K562 (cell line): ENCODE measurements at regions not wholly inside any gene's neighbourhood (a gene's known extent, or its start where the extent isn't known, plus 50 kb on each side); places are given as distances from the start of the nearest gene placed in this dataset.
A peak's percentile ranks its signal among the peaks of the same experiment; 100 is the strongest.

ENCODE experiments used
- ATAC-seq: fragments of 200-7000 bp; cut with Tn5 transposase; 3 replicates; pipeline ENCODE4 v1.9.1; 2020; ENCODE audit warnings: moderate library complexity
- BruUV-seq: library from RNA; stranded (reverse); fragments of 400-500 nt; replicated peaks from 2 replicates; lab custom pipeline; 2021; lab: Mats Ljungman, UMichigan
- CTCF ChIA-PET: fragments of 300-600 bp; formaldehyde crosslinking; extraction: SDS; loops from one replicate; lab custom pipeline; 2021; ENCODE audit warnings: low intra/inter-chr PET ratio; lab: Yijun Ruan, JAX
- POLR2A ChIA-PET: fragments of 300-600, 350-650 bp; sonication (Branson Sonifier 250); formaldehyde crosslinking; extraction: SDS; loops from one replicate; lab custom pipeline; 2021; ENCODE audit warnings: antibody characterized with exemption, inconsistent platforms; lab: Yijun Ruan, JAX
- DNase-seq, 4 experiments: peaks; one replicate each; pipeline versions ENCODE4 v3.0.0 to v3.0.0-alpha.2; 2011 to 2018; ENCODE audit warnings: low spot score in 3 of 4, mixed read lengths in 3 of 4; ENCODE audit errors: extremely low read depth in 1 of 4
- FAIRE-seq: peaks from 2 replicates; lab custom pipeline; 2011; peaks lifted over from hg19 to GRCh38; lab: Jason Lieb, UNC
- H2AFZ ChIP-seq: 2 replicates; pipeline ENCODE4 v1.6.0; 2011; ENCODE audit warnings: low read depth, low read length, control low read depth, inconsistent platforms
- H3K27ac ChIP-seq: fragments of 200-600 bp; 3 replicates; pipeline ENCODE4 v1.8.0; 2011; ENCODE audit warnings: low read depth, mild to moderate bottlenecking, control low read depth, inconsistent platforms, low read length, moderate library complexity, mixed read lengths; ENCODE audit errors: extremely low read depth
- H3K27me3 ChIP-seq, 2 experiments: fragments of 300-600 bp in 1 of 2; 2 replicates in 1 of 2; 3 replicates in 1 of 2; pipeline versions ENCODE4 v1.6.0 to v1.8.0; 2011; ENCODE audit warnings: inconsistent platforms in 2 of 2, low read length in 2 of 2, mild to moderate bottlenecking in 1 of 2, mixed read lengths in 1 of 2, moderate library complexity in 1 of 2; ENCODE audit not compliant: control insufficient read depth in 2 of 2, insufficient read depth in 2 of 2
- H3K36me3 ChIP-seq: fragments of 300-600 bp; 3 replicates; pipeline ENCODE4 v1.8.0; 2011; ENCODE audit warnings: mild to moderate bottlenecking, low read length, inconsistent platforms; ENCODE audit not compliant: control insufficient read depth, insufficient read depth
- H3K4me1 ChIP-seq, 2 experiments: fragments of 200-600 bp in 1 of 2; replicated peaks in 1 of 2; 2 replicates in 1 of 2; 3 replicates in 1 of 2; pipeline versions ENCODE4 v1.5.1 to v1.8.0; 2011; ENCODE audit warnings: inconsistent platforms in 2 of 2, low read length in 2 of 2, mild to moderate bottlenecking in 1 of 2, mixed read lengths in 1 of 2, moderate library complexity in 1 of 2; ENCODE audit not compliant: control insufficient read depth in 2 of 2, insufficient read depth in 2 of 2
- H3K4me2 ChIP-seq: 2 replicates; pipeline ENCODE4 v1.6.1; 2011; ENCODE audit warnings: low read length, control low read depth, inconsistent platforms, mixed read lengths; ENCODE audit not compliant: insufficient read depth
- H3K4me3 ChIP-seq: fragments of 200-600 bp; sonication (generic), shearing (Covaris generic); 2 replicates; pipeline ENCODE4 v1.5.1; 2016; ENCODE audit warnings: control low read depth, inconsistent platforms
- H3K79me2 ChIP-seq: fragments of 200-600 bp; 3 replicates; pipeline ENCODE4 v1.8.0; 2011; ENCODE audit warnings: low read length, inconsistent platforms; ENCODE audit not compliant: control insufficient read depth, insufficient read depth
- H3K9ac ChIP-seq, 2 experiments: 2 replicates each; pipeline versions ENCODE4 v1.6.0 to v1.6.1; 2011; ENCODE audit warnings: low read depth in 2 of 2, low read length in 2 of 2, control low read depth in 1 of 2, inconsistent platforms in 1 of 2, mild to moderate bottlenecking in 1 of 2, mixed read lengths in 1 of 2; ENCODE audit not compliant: insufficient read depth in 1 of 2
- H3K9me1 ChIP-seq: one replicate; pipeline ENCODE4 v1.6.0; 2011; ENCODE audit warnings: inconsistent platforms, mild to moderate bottlenecking, low read length, moderate library complexity; ENCODE audit not compliant: control insufficient read depth, insufficient read depth
- H3K9me3 ChIP-seq: replicated peaks from 2 replicates; pipeline ENCODE4 v1.5.1; 2011; ENCODE audit warnings: low read depth, low read length, inconsistent platforms; ENCODE audit not compliant: control insufficient read depth, insufficient read depth
- H4K20me1 ChIP-seq: replicated peaks from 2 replicates; pipeline ENCODE4 v1.6.1; 2011; ENCODE audit warnings: low read length, inconsistent platforms, mixed read lengths; ENCODE audit not compliant: control insufficient read depth, insufficient read depth
- CBFA2T3 ChIP-seq: fragments of 450-650 bp; IDR thresholded peaks from 2 replicates; pipeline ENCODE4 v1.6.1; 2017
- CBX3 ChIP-seq, 2 experiments: IDR thresholded peaks; 1 replicate in 1 of 2; 2 replicates in 1 of 2; pipeline ENCODE4 v1.6.1; 2012; ENCODE audit warnings: inconsistent platforms in 2 of 2, low read length in 2 of 2, borderline replicate concordance in 1 of 2, control low read depth in 1 of 2
- CREM ChIP-seq: IDR thresholded peaks from 2 replicates; pipeline ENCODE4 v1.6.1; 2014; ENCODE audit warnings: antibody characterized with exemption, low read depth
- DPF2 ChIP-seq: fragments of 450-650 bp; IDR thresholded peaks from 2 replicates; pipeline ENCODE4 v1.6.1; 2016
- FIP1L1 ChIP-seq: fragments of 200-400 bp; formaldehyde crosslinking; IDR thresholded peaks from 2 replicates; pipeline ENCODE4 v1.6.1; 2018; ENCODE audit warnings: mild to moderate bottlenecking, low read depth, low read length; ENCODE audit not compliant: poor library complexity, severe bottlenecking
- FOXK2 ChIP-seq, 2 experiments: fragments of 450-650 bp; IDR thresholded peaks in 1 of 2; conservative IDR thresholded peaks in 1 of 2; 2 replicates each; pipeline ENCODE4 v1.6.1; 2016; ENCODE audit warnings: low read depth in 2 of 2, mild to moderate bottlenecking in 1 of 2
- KDM1A ChIP-seq, 2 experiments: fragments of 450-650 bp; IDR thresholded peaks; 2 replicates each; pipeline ENCODE4 v1.6.1; 2016; ENCODE audit warnings: mild to moderate bottlenecking in 2 of 2
- NCOR1 ChIP-seq: fragments of 450-650 bp; IDR thresholded peaks from 2 replicates; pipeline ENCODE4 v1.6.1; 2016; ENCODE audit warnings: mild to moderate bottlenecking, moderate library complexity
- NFE2 ChIP-seq: IDR thresholded peaks from 2 replicates; pipeline ENCODE4 v1.6.1; 2014; ENCODE audit warnings: antibody characterized with exemption, low read depth
- NFIC ChIP-seq: fragments of 450-650 bp; IDR thresholded peaks from 2 replicates; pipeline ENCODE4 v1.6.1; 2017; ENCODE audit warnings: mild to moderate bottlenecking, inconsistent platforms
- POLR2AphosphoS5 ChIP-seq: IDR thresholded peaks from 2 replicates; pipeline ENCODE4 v1.6.1; 2011; ENCODE audit warnings: mild to moderate bottlenecking, low read depth, low read length, moderate library complexity; ENCODE audit not compliant: control insufficient read depth, insufficient read depth
- STAT5A ChIP-seq: IDR thresholded peaks from 2 replicates; pipeline ENCODE4 v1.6.1; 2012; ENCODE audit warnings: low read length, inconsistent platforms, borderline replicate concordance
- ZNF766 ChIP-seq: fragments of 200-800 bp; sonication (Bioruptor generic); conservative IDR thresholded peaks from 2 replicates; pipeline ENCODE4 v1.6.1; 2016; ENCODE audit warnings: missing genetic modification characterization, missing compliant biosample characterization
- whole genome bisulfite sequencing: fragments of 100-300 bp; shearing (Covaris generic); methylation state at CpG from one replicate; pipeline ENCODE4 v1.1.6; 2016; ENCODE audit warnings: low coverage, mixed read lengths; ENCODE audit not compliant: insufficient coverage; ENCODE audit errors: missing lambda C conversion rate; 5-methylcytosine and 5-hydroxymethylcytosine counted together
- in situ Hi-C: fragments of 300-500 bp; cut with MboI; formaldehyde crosslinking; loops from 4 replicates; pipeline ENCODE4 v1.15.0; 2018; ENCODE audit warnings: inconsistent platforms, mixed read lengths
- intact Hi-C: fragments of 100-400 bp; cut with micrococcal nuclease; formaldehyde crosslinking; loops from 2 replicates; pipeline ENCODE4 v1.14.2; 2022
- TF ChIP-seq, protein P1 (sequence below), 2 experiments: IDR thresholded peaks; 2 replicates each; pipeline ENCODE4 v1.6.1; 2011; ENCODE audit warnings: borderline replicate concordance in 1 of 2, control low read depth in 1 of 2, low read depth in 1 of 2, low read length in 1 of 2, mild to moderate bottlenecking in 1 of 2, mixed read lengths in 1 of 2, moderate library complexity in 1 of 2; ENCODE audit not compliant: insufficient read depth in 1 of 2, insufficient read length in 1 of 2, poor library complexity in 1 of 2, severe bottlenecking in 1 of 2; ENCODE audit errors: extremely low read depth in 1 of 2
- TF ChIP-seq, protein P2 (sequence below): sonication (generic); IDR thresholded peaks from 2 replicates; pipeline ENCODE4 v1.6.1; 2016

- FAIRE-seq = peak; percentile 82
- BruUV-seq = no TSS peak
- 0 out of 2 replicates have a peak, but pooled peaks have one; percentile 30 for TF ChIP-seq NFE2
- TF ChIP-seq NFIC = peak; percentile 21; the same call in 1 of the 2 replicates
- TF ChIP-seq DPF2 = 0 out of 2 replicates have a peak, but pooled peaks have one; percentile 33
- TF ChIP-seq, protein P1, sequence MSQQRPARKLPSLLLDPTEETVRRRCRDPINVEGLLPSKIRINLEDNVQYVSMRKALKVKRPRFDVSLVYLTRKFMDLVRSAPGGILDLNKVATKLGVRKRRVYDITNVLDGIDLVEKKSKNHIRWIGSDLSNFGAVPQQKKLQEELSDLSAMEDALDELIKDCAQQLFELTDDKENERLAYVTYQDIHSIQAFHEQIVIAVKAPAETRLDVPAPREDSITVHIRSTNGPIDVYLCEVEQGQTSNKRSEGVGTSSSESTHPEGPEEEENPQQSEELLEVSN (IDR thresholded peaks at IDR 0.05; ENCODE audit: borderline replicate concordance in 1 of 2, extremely low read depth in 1 of 2, insufficient read depth in 1 of 2, insufficient read length in 1 of 2, low read depth in 1 of 2, low read length in 1 of 2, poor library complexity in 1 of 2, severe bottlenecking in 1 of 2) = peak in 1 of 2 experiments; percentile 56
- TF ChIP-seq, protein P2, sequence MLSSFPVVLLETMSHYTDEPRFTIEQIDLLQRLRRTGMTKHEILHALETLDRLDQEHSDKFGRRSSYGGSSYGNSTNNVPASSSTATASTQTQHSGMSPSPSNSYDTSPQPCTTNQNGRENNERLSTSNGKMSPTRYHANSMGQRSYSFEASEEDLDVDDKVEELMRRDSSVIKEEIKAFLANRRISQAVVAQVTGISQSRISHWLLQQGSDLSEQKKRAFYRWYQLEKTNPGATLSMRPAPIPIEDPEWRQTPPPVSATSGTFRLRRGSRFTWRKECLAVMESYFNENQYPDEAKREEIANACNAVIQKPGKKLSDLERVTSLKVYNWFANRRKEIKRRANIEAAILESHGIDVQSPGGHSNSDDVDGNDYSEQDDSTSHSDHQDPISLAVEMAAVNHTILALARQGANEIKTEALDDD = peak; percentile 98
- peak; percentile 66; the same call in 1 of the 2 replicates for TF ChIP-seq POLR2AphosphoS5
- no peak for TF ChIP-seq ZNF766 (CRISPR knock-in tag)
- TF ChIP-seq STAT5A = peak; percentile 32; the same call in 1 of the 2 replicates
- peak; percentile 39; the same call in 1 of the 2 replicates for TF ChIP-seq CREM
- peak; percentile 25; the same call in 1 of the 2 replicates for TF ChIP-seq NCOR1
- TF ChIP-seq FOXK2 (conservative IDR thresholded peaks at IDR 0.05 in 1 of 2, IDR thresholded peaks at IDR 0.05 in 1 of 2; ENCODE audit: low read depth in 2 of 2) = peak in 1 of 2 experiments; percentile 37; a peak in 1 of 4 replicates
- TF ChIP-seq FIP1L1 = no peak
- peak; percentile 19 to 38; a peak in 2 of 3 replicates for TF ChIP-seq CBX3 (IDR thresholded peaks at IDR 0.05; ENCODE audit: borderline replicate concordance in 1 of 2, low read length in 2 of 2)
- TF ChIP-seq CBFA2T3 = peak; percentile 70
- TF ChIP-seq KDM1A (IDR thresholded peaks at IDR 0.05) = peak in 1 of 2 experiments; percentile 77; a peak in 1 of 4 replicates
Observed at GRCh38 chr7:136053689-136054485, 76.7 kb upstream of the MTPN start.

More at GRCh38 chr7:136053689-136054485, 76.7 kb upstream of the MTPN start:
- 14% methylated on average over 6 of the region's 6 CpGs for WGBS
- H3K36me3 ChIP-seq = no peaks in the 10 kb centered on the region
- CTCF ChIA-PET = no interaction called here
- no peaks in the 10 kb centered on the region for H3K9me1 ChIP-seq
- H3K4me3 ChIP-seq = no peak overlapping the region
- no peaks in the 10 kb centered on the region for H3K9me3 ChIP-seq
- no peaks in the 10 kb centered on the region for H3K79me2 ChIP-seq
- no peaks in the 10 kb centered on the region for H4K20me1 ChIP-seq
- ATAC-seq (peak; percentile 73), DNase-seq (peak in 2 of 4 experiments; percentile 77 to 81)
- H3K27ac ChIP-seq = peak overlapping the region; percentile 37; the same call in 2 of the 3 replicates
- POLR2A ChIA-PET = interaction anchor here (0.6 to 1.0 kb wide), 4 partner anchors 9 to 49 kb away, joined by 3 to 4 read pairs (median 3); no protein-coding TSS in a partner anchor
- intact Hi-C loops = no loop called here
- H3K9ac ChIP-seq = no peak overlapping the region; a peak in 1 of 4 replicates
- H3K4me1 ChIP-seq = peaks cover 4 to 28% of the 10 kb centered on the region in 2 experiments; a peak in 3 of 5 replicates
- peak overlapping the region; percentile 23; the same call in 1 of the 2 replicates for H3K4me2 ChIP-seq
- no peaks in the 10 kb centered on the region for H3K27me3 ChIP-seq
- in situ Hi-C loops = no loop called here
- H2AFZ ChIP-seq = peak overlapping the region; percentile 86
